Neural progenitor cell (in vitro differentiated cells): ENCODE measurements at regions not wholly inside any gene's neighbourhood (a gene's known extent, or its start where the extent isn't known, plus 50 kb on each side); places are given as distances from the start of the nearest gene placed in this dataset.

Experiments used
- DNase-seq: peaks from one replicate; pipeline ENCODE4 v3.0.0-alpha.2; 2016; ENCODE audit warnings: low spot score
- H2AFZ ChIP-seq: fragments of 200-600 bp; sonication (generic); replicated peaks from 2 replicates; pipeline ENCODE4 v1.6.1; 2016; ENCODE audit warnings: antibody characterized with exemption
- H3F3A ChIP-seq: fragments of 200-600 bp; sonication (generic); 2 replicates; pipeline ENCODE4 v1.6.1; 2016; ENCODE audit warnings: antibody characterized with exemption, low read depth
- H3K27ac ChIP-seq: fragments of 200-600 bp; sonication (generic); 2 replicates; pipeline ENCODE4 v1.5.1; 2016; ENCODE audit warnings: mild to moderate bottlenecking
- H3K27me3 ChIP-seq: fragments of 200-600 bp; sonication (generic); 2 replicates; pipeline ENCODE4 v1.6.1; 2016; ENCODE audit warnings: mild to moderate bottlenecking, moderate library complexity
- H3K36me3 ChIP-seq: fragments of 200-600 bp; sonication (generic); 2 replicates; pipeline ENCODE4 v1.5.1; 2016
- H3K4me1 ChIP-seq: fragments of 200-600 bp; sonication (generic); 2 replicates; pipeline ENCODE4 v1.6.1; 2016; ENCODE audit warnings: mixed run types
- H3K4me2 ChIP-seq: fragments of 200-600 bp; sonication (generic); 2 replicates; pipeline ENCODE4 v1.6.1; 2016
- H3K4me3 ChIP-seq: fragments of 200-600 bp; sonication (generic); 2 replicates; pipeline ENCODE4 v1.5.1; 2016
- H3K79me2 ChIP-seq: fragments of 200-600 bp; sonication (generic); 2 replicates; pipeline ENCODE4 v1.6.1; 2016; ENCODE audit warnings: low read depth
- H3K9ac ChIP-seq: fragments of 200-600 bp; sonication (generic); 2 replicates; pipeline ENCODE4 v1.6.1; 2016
- H3K9me3 ChIP-seq: fragments of 200-600 bp; sonication (generic); 2 replicates; pipeline ENCODE4 v1.5.1; 2016; ENCODE audit warnings: low read depth
- H4K20me1 ChIP-seq: fragments of 200-600 bp; sonication (generic); 2 replicates; pipeline ENCODE4 v1.6.1; 2016; ENCODE audit warnings: low read depth
- H3K27ac Mint-ChIP-seq: 3 replicates; pipeline ENCODE4 v1.8.0; 2021; ENCODE audit warnings: mixed read lengths
- H3K27me3 Mint-ChIP-seq: 2 replicates; pipeline ENCODE4 v1.8.0; 2022; ENCODE audit warnings: low read depth, mild to moderate bottlenecking, inconsistent platforms, moderate library complexity, mixed read lengths; ENCODE audit not compliant: insufficient read depth
- H3K36me3 Mint-ChIP-seq: 3 replicates; pipeline ENCODE4 v1.8.0; 2021; ENCODE audit warnings: mixed read lengths
- H3K4me1 Mint-ChIP-seq: 3 replicates; pipeline ENCODE4 v1.8.0; 2021; ENCODE audit warnings: mixed read lengths
- H3K4me3 Mint-ChIP-seq: 3 replicates; pipeline ENCODE4 v1.8.0; 2021; ENCODE audit warnings: mild to moderate bottlenecking, moderate library complexity, mixed read lengths
- H3K9me3 Mint-ChIP-seq: 3 replicates; pipeline ENCODE4 v1.8.0; 2020; ENCODE audit warnings: mixed read lengths
- CTCF ChIP-seq: fragments of 200-600 bp; sonication (generic); IDR thresholded peaks from 2 replicates; pipeline ENCODE4 v1.5.1; 2017; ENCODE audit warnings: antibody characterized with exemption, mild to moderate bottlenecking
- EZH2 ChIP-seq: fragments of 200-600 bp; sonication (generic); IDR thresholded peaks from 2 replicates; pipeline ENCODE4 v1.6.1; 2017; ENCODE audit warnings: antibody characterized with exemption, mild to moderate bottlenecking, moderate library complexity
- EZH2phosphoT487 ChIP-seq: fragments of 200-600 bp; sonication (generic); IDR thresholded peaks from 2 replicates; pipeline ENCODE4 v1.6.1; 2017; ENCODE audit warnings: antibody characterized with exemption

- Histone ChIP-seq H3K79me2 (no peaks in the 10 kb centered on the region), H3K4me2 (no peak overlapping the region), H4K20me1 (no peaks in the 10 kb centered on the region), H3K9me3 (no peaks in the 10 kb centered on the region), H3F3A (no peaks in the 10 kb centered on the region), H3K36me3 (no peaks in the 10 kb centered on the region), H3K27me3 (no peaks in the 10 kb centered on the region), H3K4me1 (no peaks in the 10 kb centered on the region), H3K27ac (no peak overlapping the region), H3K9ac (no peak overlapping the region), H3K4me3 (no peak overlapping the region), H2AFZ (no peak overlapping the region)
- TF ChIP-seq CTCF (no peak), EZH2 (no peak), EZH2phosphoT487 (no peak)
- no peak for DNase-seq
- peaks cover 14% of the 10 kb centered on the region for H3K4me1 Mint-ChIP-seq
- H3K4me3 Mint-ChIP-seq, result no peak overlapping the region
- H3K9me3 Mint-ChIP-seq, result peaks cover 5% of the 10 kb centered on the region
- H3K27me3 Mint-ChIP-seq, result no peaks in the 10 kb centered on the region
- no peaks in the 10 kb centered on the region for H3K36me3 Mint-ChIP-seq
- no peak overlapping the region for H3K27ac Mint-ChIP-seq
Measured at GRCh38 chr2:215879977-215880940, 133.1 kb downstream of the MREG start.

GRCh38 chr2:215879331-215879730, 134.0 kb downstream of the MREG start:
- H3K4me1 Mint-ChIP-seq, result peaks cover 14% of the 10 kb centered on the region
- no peaks in the 10 kb centered on the region for H3K27me3 Mint-ChIP-seq
- Histone ChIP-seq H3K4me2 (no peak overlapping the region), H3K9ac (no peak overlapping the region), H4K20me1 (no peaks in the 10 kb centered on the region), H3K4me1 (no peaks in the 10 kb centered on the region), H3F3A (no peaks in the 10 kb centered on the region), H3K9me3 (no peaks in the 10 kb centered on the region), H3K27me3 (no peaks in the 10 kb centered on the region), H3K27ac (no peak overlapping the region), H2AFZ (no peak overlapping the region), H3K79me2 (no peaks in the 10 kb centered on the region), H3K36me3 (no peaks in the 10 kb centered on the region), H3K4me3 (no peak overlapping the region)
- DNase-seq, result no peak
- H3K9me3 Mint-ChIP-seq, result peaks cover 5% of the 10 kb centered on the region
- H3K36me3 Mint-ChIP-seq, result no peaks in the 10 kb centered on the region
- TF ChIP-seq EZH2phosphoT487, result no peak
- no peak for TF ChIP-seq EZH2
- no peak for TF ChIP-seq CTCF
- no peak overlapping the region for H3K27ac Mint-ChIP-seq
- H3K4me3 Mint-ChIP-seq, result no peak overlapping the region

GRCh38 chr2:215878476-215879063, 134.8 kb downstream of the MREG start:
- DNase-seq, result no peak
- no peak overlapping the region for H3K27ac Mint-ChIP-seq
- Histone ChIP-seq H3K4me3 (no peak overlapping the region), H3K36me3 (no peaks in the 10 kb centered on the region), H4K20me1 (no peaks in the 10 kb centered on the region), H3K4me1 (no peaks in the 10 kb centered on the region), H3K79me2 (no peaks in the 10 kb centered on the region), H2AFZ (no peak overlapping the region), H3K9me3 (no peaks in the 10 kb centered on the region), H3K9ac (no peak overlapping the region), H3F3A (no peaks in the 10 kb centered on the region), H3K4me2 (no peak overlapping the region), H3K27ac (no peak overlapping the region), H3K27me3 (no peaks in the 10 kb centered on the region)
- no peaks in the 10 kb centered on the region for H3K36me3 Mint-ChIP-seq
- TF ChIP-seq EZH2 (no peak), EZH2phosphoT487 (no peak), CTCF (no peak)
- peaks cover 5% of the 10 kb centered on the region for H3K9me3 Mint-ChIP-seq
- peaks cover 14% of the 10 kb centered on the region for H3K4me1 Mint-ChIP-seq
- no peaks in the 10 kb centered on the region for H3K27me3 Mint-ChIP-seq
- H3K4me3 Mint-ChIP-seq, result no peak overlapping the region
